Endothelial cell of umbilical vein (primary cell): ENCODE measurements at regions not wholly inside any gene's neighbourhood (a gene's known extent, or its start where the extent isn't known, plus 50 kb on each side); places are given as distances from the start of the nearest gene placed in this dataset.

Experiments
- BruUV-seq: library from RNA; stranded (reverse); fragments of 400-500 nt; replicated peaks from 2 replicates; lab custom pipeline; 2021; lab: Mats Ljungman, UMichigan
- CTCF ChIA-PET: fragments of 300-600, 350-600 bp; sonication (Branson Sonifier 250); formaldehyde crosslinking; loops from one replicate; lab custom pipeline; 2021; ENCODE audit warnings: antibody characterized with exemption, inconsistent platforms; lab: Charles Lee
- POLR2A ChIA-PET: fragments of 300-600, 350-600 bp; sonication (Branson Sonifier 250); formaldehyde crosslinking; loops from one replicate; lab custom pipeline; 2021; ENCODE audit warnings: antibody characterized with exemption, inconsistent platforms; lab: Charles Lee
- DNase-seq: peaks from one replicate; pipeline ENCODE4 v3.0.0-alpha.2; 2011; ENCODE audit warnings: low read depth, low spot score
- FAIRE-seq: peaks from 2 replicates; lab custom pipeline; 2011; peaks lifted over from hg19 to GRCh38; lab: Jason Lieb, UNC
- H2AFZ ChIP-seq: 2 replicates; pipeline ENCODE4 v1.6.0; 2012; ENCODE audit warnings: low read depth, low read length, control low read depth, inconsistent platforms
- H3K27ac ChIP-seq: 2 replicates; pipeline ENCODE4 v1.5.1; 2011; ENCODE audit warnings: low read depth, mild to moderate bottlenecking, control low read depth, low read length, moderate library complexity; ENCODE audit not compliant: insufficient read depth
- H3K27me3 ChIP-seq, 2 experiments: 2 replicates each; pipeline versions ENCODE4 v1.6.0 to v1.6.1; 2011; ENCODE audit warnings: low read length in 2 of 2, mixed read lengths in 1 of 2; ENCODE audit not compliant: control insufficient read depth in 2 of 2, insufficient read depth in 2 of 2
- H3K36me3 ChIP-seq, 2 experiments: 2 replicates in 1 of 2; 3 replicates in 1 of 2; pipeline ENCODE4 v1.5.1; 2011; ENCODE audit warnings: low read length in 2 of 2, mild to moderate bottlenecking in 1 of 2, moderate library complexity in 1 of 2; ENCODE audit not compliant: control insufficient read depth in 2 of 2, insufficient read depth in 2 of 2; ENCODE audit errors: extremely low read depth in 1 of 2
- H3K4me1 ChIP-seq: 3 replicates; pipeline ENCODE4 v1.5.1; 2011; ENCODE audit warnings: mild to moderate bottlenecking, low read length; ENCODE audit not compliant: control insufficient read depth, insufficient read depth; ENCODE audit errors: extremely low read depth
- H3K4me2 ChIP-seq: 2 replicates; pipeline ENCODE4 v1.6.1; 2011; ENCODE audit warnings: low read length, control low read depth, mixed read lengths; ENCODE audit not compliant: insufficient read depth
- H3K4me3 ChIP-seq, 3 experiments: fragments of 200-600 bp in 1 of 3; sonication (generic), shearing (Covaris generic) in 1 of 3; replicated peaks in 1 of 3; 2 replicates each; pipeline ENCODE4 v1.5.1; 2011 to 2016; ENCODE audit warnings: control low read depth in 3 of 3, low read length in 3 of 3, mild to moderate bottlenecking in 2 of 3, inconsistent platforms in 1 of 3, low read depth in 1 of 3, moderate library complexity in 1 of 3; ENCODE audit not compliant: insufficient read depth in 1 of 3
- H3K79me2 ChIP-seq: 2 replicates; pipeline ENCODE4 v1.6.0; 2012; ENCODE audit warnings: low read length, inconsistent platforms; ENCODE audit not compliant: control insufficient read depth, insufficient read depth
- H3K9ac ChIP-seq: replicated peaks from 2 replicates; pipeline ENCODE3; 2011; ENCODE audit warnings: low read length, control low read depth; ENCODE audit not compliant: insufficient read depth; ENCODE audit errors: extremely low read depth
- H3K9me1 ChIP-seq: replicated peaks from 3 replicates; pipeline ENCODE4 v1.6.0; 2011; ENCODE audit warnings: mild to moderate bottlenecking, low read length; ENCODE audit not compliant: control insufficient read depth, insufficient read depth; ENCODE audit errors: extremely low read depth
- H3K9me3 ChIP-seq: replicated peaks from 2 replicates; pipeline ENCODE4 v1.5.1; 2012; ENCODE audit warnings: low read length, inconsistent platforms; ENCODE audit not compliant: control insufficient read depth, insufficient read depth
- H4K20me1 ChIP-seq: replicated peaks from 2 replicates; pipeline ENCODE3; 2011; ENCODE audit warnings: mild to moderate bottlenecking, low read length; ENCODE audit not compliant: control insufficient read depth, insufficient read depth; ENCODE audit errors: extremely low read depth
- CTCF ChIP-seq, 2 donors: IDR thresholded peaks; 1 replicate in 1 of 2; 2 replicates in 1 of 2; pipeline ENCODE4 v1.5.1; 2011; ENCODE audit warnings: low read length in 2 of 2, mild to moderate bottlenecking in 2 of 2, moderate library complexity in 2 of 2, control low read depth in 1 of 2, inconsistent platforms in 1 of 2, low read depth in 1 of 2; ENCODE audit not compliant: insufficient read depth in 1 of 2; ENCODE audit errors: extremely low read depth in 1 of 2
- EZH2 ChIP-seq: IDR thresholded peaks from 2 replicates; pipeline ENCODE4 v1.6.1; 2012; ENCODE audit warnings: borderline replicate concordance, low read depth, mild to moderate bottlenecking, moderate library complexity, low read length, inconsistent platforms; ENCODE audit not compliant: severe bottlenecking
- FOS ChIP-seq: IDR thresholded peaks from 2 replicates; pipeline ENCODE4 v1.6.1; 2011; ENCODE audit warnings: mild to moderate bottlenecking, low read length, moderate library complexity, borderline replicate concordance; ENCODE audit not compliant: insufficient read depth
- GATA2 ChIP-seq: IDR thresholded peaks from 2 replicates; pipeline ENCODE4 v1.7.0; 2011; ENCODE audit warnings: low read depth, mild to moderate bottlenecking, moderate library complexity, mixed read lengths, low read length; ENCODE audit not compliant: insufficient read length, insufficient read depth
- JUN ChIP-seq: IDR thresholded peaks from 2 replicates; pipeline ENCODE4 v1.6.1; 2011; ENCODE audit warnings: borderline replicate concordance, low read depth; ENCODE audit not compliant: insufficient read length, insufficient read depth
- MAX ChIP-seq: IDR thresholded peaks from 2 replicates; pipeline ENCODE4 v1.6.1; 2011; ENCODE audit not compliant: insufficient read depth, insufficient read length
- MYC ChIP-seq: IDR thresholded peaks from one replicate; pipeline ENCODE4 v1.6.1; 2011; ENCODE audit warnings: mild to moderate bottlenecking, low read depth, low read length
- POLR2A ChIP-seq: IDR thresholded peaks from 2 replicates; pipeline ENCODE4 v1.6.1; 2012; ENCODE audit warnings: low read depth, mild to moderate bottlenecking, control low read depth, low read length
- POLR2AphosphoS5 ChIP-seq: IDR thresholded peaks from 2 replicates; pipeline ENCODE4 v1.6.1; 2012; ENCODE audit warnings: low read depth, mild to moderate bottlenecking, control low read depth, low read length, moderate library complexity; ENCODE audit not compliant: insufficient read depth
- dilution Hi-C: fragments of 300-500 bp; cut with MboI; formaldehyde crosslinking; loops from one replicate; pipeline ENCODE4 v1.15.0; 2019; ENCODE audit warnings: low sequenced_read_pairs; ENCODE audit not compliant: extremely low pct_ligation_motif_present
- intact Hi-C: fragments of 100-400 bp; cut with micrococcal nuclease; formaldehyde crosslinking; loops from one replicate; pipeline ENCODE4 v1.10.0; 2022

- intact Hi-C loops (no loop called here), dilution Hi-C loops (no loop called here)
- ChIA-PET CTCF (no interaction called here), POLR2A (no interaction called here)
- no peak overlapping the region for H3K4me3 ChIP-seq
- H3K27me3 ChIP-seq, result no peaks in the 10 kb centered on the region
- BruUV-seq, result no TSS peak
- H3K4me1 ChIP-seq, result no peaks in the 10 kb centered on the region
- FAIRE-seq (no peak), DNase-seq (no peak)
- H3K27ac ChIP-seq, result no peak overlapping the region
- H3K36me3 ChIP-seq, result no peaks in the 10 kb centered on the region
- no peaks in the 10 kb centered on the region for H4K20me1 ChIP-seq
- H3K79me2 ChIP-seq, result no peaks in the 10 kb centered on the region
- H3K9me3 ChIP-seq, result no peaks in the 10 kb centered on the region
- H2AFZ ChIP-seq, result no peak overlapping the region
- H3K9me1 ChIP-seq, result no peaks in the 10 kb centered on the region
- no peak overlapping the region for H3K4me2 ChIP-seq
- TF ChIP-seq MAX (no peak), EZH2 (no peak), FOS (no peak), GATA2 (no peak), CTCF (IDR thresholded peaks at IDR 0.05; ENCODE audit: extremely low read depth in 1 of 2, insufficient read depth in 1 of 2, low read depth in 1 of 2, low read length in 2 of 2) (no peak), POLR2A (no peak), JUN (no peak), MYC (no peak), POLR2AphosphoS5 (no peak)
- H3K9ac ChIP-seq, result no peak overlapping the region
Measured at GRCh38 chr5:173745123-173745522, 128.7 kb upstream of the BOD1 start.
